GM12891 (cell line): ENCODE measurements at regions not wholly inside any gene's neighbourhood (a gene's known extent, or its start where the extent isn't known, plus 50 kb on each side); places are given as distances from the start of the nearest gene placed in this dataset.

Source experiments
- POLR2AphosphoS5 ChIP-seq: IDR thresholded peaks from 2 replicates; pipeline ENCODE4 v1.6.1; 2011; ENCODE audit warnings: low read depth, low read length, control low read depth
- TAF1 ChIP-seq: IDR thresholded peaks from 2 replicates; pipeline ENCODE4 v1.6.1; 2011; ENCODE audit warnings: low read depth, low read length, control low read depth

DNA sequence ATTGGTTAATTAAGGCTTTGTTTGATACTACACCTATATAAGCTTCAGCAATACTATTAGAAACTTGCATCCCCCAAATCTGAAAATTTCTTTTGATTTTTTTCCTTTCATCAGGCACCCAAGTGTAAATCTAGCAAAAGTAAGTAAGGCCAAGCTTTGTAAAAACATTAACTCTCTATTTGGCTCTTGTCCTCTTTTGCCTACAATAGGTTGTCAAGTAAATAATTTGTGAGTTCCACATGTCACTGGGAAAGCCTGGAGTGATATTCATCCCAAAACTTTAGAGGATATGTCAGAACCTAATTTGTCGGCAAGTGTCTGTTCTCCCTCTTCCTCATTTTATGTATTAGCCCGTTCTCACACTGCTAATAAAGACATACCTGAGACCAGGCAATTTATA lies 492.4 kb downstream of the IPMK start:
- TF ChIP-seq TAF1: no peak
- TF ChIP-seq POLR2AphosphoS5: no peak
